ENCODE measurements at regions not wholly inside any gene's neighbourhood (a gene's known extent, or its start where the extent isn't known, plus 50 kb on each side); places are given as distances from the start of the nearest gene placed in this dataset.

DNA sequence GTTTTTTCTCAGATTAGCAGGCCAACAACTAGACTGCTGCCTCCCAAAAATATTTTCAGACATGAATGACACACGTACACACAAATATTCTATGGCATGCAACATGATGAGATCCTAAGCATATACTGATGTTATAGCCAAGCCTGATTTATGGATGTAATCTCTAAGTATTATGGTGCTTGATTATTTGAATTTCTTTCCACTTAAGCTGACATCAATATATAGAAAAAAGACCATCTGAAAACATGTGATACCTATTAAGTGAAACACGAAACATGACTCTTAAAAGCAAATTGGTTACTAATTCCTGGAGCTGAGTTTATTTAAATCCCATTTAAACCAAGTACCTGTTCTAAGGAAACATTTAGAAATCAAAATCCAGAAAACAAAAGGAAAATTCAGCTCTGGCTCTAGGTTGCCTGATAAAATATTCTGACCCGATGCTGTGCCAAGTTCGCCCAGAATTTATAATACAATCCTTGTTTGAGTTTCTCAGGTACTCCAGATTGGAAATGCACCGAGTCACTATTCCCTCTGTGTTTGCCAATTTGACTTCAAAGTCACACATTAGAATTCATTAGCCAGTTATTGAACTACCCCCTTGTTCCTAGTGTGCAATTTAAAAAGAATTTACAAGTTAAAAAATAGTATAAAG lies 548.6 kb downstream of the CSNK1G3 start:
- Mint-ChIP-seq H3K4me1 (peaks cover 42 to 47% (median 45%) of the 10 kb centered on the region in 3 donors), H3K9me3 (peaks cover 0 to 3% (median 0%) of the 10 kb centered on the region in 7 donors), H3K27ac (peak overlapping the region in 1 of 6 donors; percentile 84), H3K27me3 (no peaks in the 10 kb centered on the region), H3K36me3 (no peaks in the 10 kb centered on the region), H3K4me3 (no peak overlapping the region)
- DNase-seq (no peak), ATAC-seq (ENCODE audit: low read depth in 2 of 2) (no peak)

DNA sequence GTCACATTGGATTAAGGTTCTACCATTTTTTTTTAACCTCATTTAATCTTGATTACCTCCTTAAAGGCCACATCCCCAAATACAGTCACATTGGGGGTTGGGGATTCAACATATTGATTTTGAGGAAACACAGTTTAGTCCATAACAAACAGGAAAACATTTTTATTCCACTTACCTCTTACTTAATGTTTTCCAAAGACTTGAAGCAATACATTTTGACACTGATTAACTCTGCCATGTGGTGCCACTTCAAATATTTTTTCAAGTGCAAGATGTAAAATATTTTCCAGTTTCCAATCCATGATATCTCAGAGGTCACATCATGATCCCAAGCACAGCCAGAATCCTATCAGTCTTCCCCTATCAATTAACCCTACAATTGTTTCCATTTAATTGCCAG lies 548.0 kb downstream of the CSNK1G3 start:
- DNase-seq (no peak), ATAC-seq (ENCODE audit: low read depth in 2 of 2) (no peak)
- Mint-ChIP-seq H3K36me3 (no peaks in the 10 kb centered on the region), H3K4me1 (peaks cover 48 to 51% (median 50%) of the 10 kb centered on the region in 3 donors), H3K27me3 (no peaks in the 10 kb centered on the region), H3K27ac (peak overlapping the region in 1 of 6 donors; percentile 84), H3K9me3 (peaks cover 0 to 3% (median 0%) of the 10 kb centered on the region in 7 donors), H3K4me3 (no peak overlapping the region)

GRCh38 chr5:124059200-124059599 lies 547.2 kb downstream of the CSNK1G3 start:
- Mint-ChIP-seq H3K9me3 (peaks cover 0 to 3% (median 0%) of the 10 kb centered on the region in 7 donors), H3K4me1 (peaks cover 46 to 53% (median 52%) of the 10 kb centered on the region in 3 donors), H3K4me3 (peak overlapping the region in 2 of 8 donors; percentile 29 to 78), H3K27me3 (no peaks in the 10 kb centered on the region), H3K27ac (peak overlapping the region in 5 of 6 donors; percentile 34 to 84 (median 84)), H3K36me3 (no peaks in the 10 kb centered on the region)
- ATAC-seq (ENCODE audit: low read depth in 2 of 2) (no peak), DNase-seq (no peak)

GRCh38 chr5:124057724-124058231 lies 545.8 kb downstream of the CSNK1G3 start:
- Mint-ChIP-seq H3K27me3 (no peaks in the 10 kb centered on the region), H3K4me3 (peak overlapping the region; percentile 78 to 92 (median 88)), H3K27ac (peak overlapping the region; percentile 84 to 95 (median 94)), H3K4me1 (peaks cover 46 to 57% (median 54%) of the 10 kb centered on the region in 3 donors), H3K36me3 (no peaks in the 10 kb centered on the region), H3K9me3 (peaks cover 0 to 1% (median 0%) of the 10 kb centered on the region in 7 donors)
- no peak for ATAC-seq (ENCODE audit: low read depth in 2 of 2)
- DNase-seq: no peak

GRCh38 chr5:124056991-124057723 lies 545.2 kb downstream of the CSNK1G3 start:
- peak; percentile 85 for DNase-seq
- Mint-ChIP-seq H3K27ac (peak overlapping the region; percentile 84 to 95 (median 94)), H3K4me1 (peaks cover 46 to 57% (median 54%) of the 10 kb centered on the region in 3 donors), H3K27me3 (no peaks in the 10 kb centered on the region), H3K4me3 (peak overlapping the region; percentile 78 to 92 (median 88)), H3K9me3 (peaks cover 0 to 1% (median 0%) of the 10 kb centered on the region in 7 donors), H3K36me3 (no peaks in the 10 kb centered on the region)
- ATAC-seq (ENCODE audit: low read depth in 2 of 2): peak; percentile 89

DNA sequence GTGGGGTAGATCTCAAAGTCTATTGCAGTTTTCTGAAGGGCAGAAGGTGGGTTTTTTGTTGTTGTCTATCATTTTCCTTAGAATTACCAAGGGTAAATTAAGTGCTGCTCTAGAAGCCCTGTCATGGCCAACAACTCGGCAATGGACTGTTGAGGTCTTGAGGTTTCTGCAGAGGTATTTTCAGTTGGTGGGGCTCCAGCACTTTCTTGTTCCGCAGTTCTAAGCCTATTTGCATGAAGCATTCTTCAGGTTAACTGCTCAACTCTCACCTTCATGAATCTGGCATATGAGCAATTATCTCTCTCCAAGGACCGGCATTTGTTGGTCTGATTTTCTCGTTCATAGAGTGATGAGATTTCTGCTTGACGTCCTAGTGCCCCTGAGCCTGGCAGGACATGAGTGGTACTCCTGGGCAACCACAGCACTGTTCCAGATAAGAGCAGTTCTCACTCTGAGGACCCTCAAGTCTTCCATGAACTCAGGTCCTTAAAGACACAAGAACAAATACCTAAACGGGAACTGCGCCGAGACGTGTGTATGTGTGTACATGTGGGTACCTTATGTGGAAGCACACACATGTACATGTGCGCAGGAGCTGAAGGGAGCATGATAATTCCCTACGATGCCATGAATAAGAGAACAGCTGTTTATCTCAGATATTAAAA lies 544.5 kb downstream of the CSNK1G3 start:
- H3K27me3 Mint-ChIP-seq: no peaks in the 10 kb centered on the region

GRCh38 chr5:124055751-124056150 lies 543.8 kb downstream of the CSNK1G3 start:
- H3K4me3 Mint-ChIP-seq: peak overlapping the region in 7 of 8 donors; percentile 78 to 92 (median 89)
- peak overlapping the region in 2 of 6 donors; percentile 84 to 93 for H3K27ac Mint-ChIP-seq
- no peak for DNase-seq
- ATAC-seq (ENCODE audit: low read depth in 2 of 2): no peak
- peaks cover 46 to 57% (median 54%) of the 10 kb centered on the region in 3 donors for H3K4me1 Mint-ChIP-seq
- no peaks in the 10 kb centered on the region for H3K36me3 Mint-ChIP-seq
- H3K9me3 Mint-ChIP-seq: peaks cover 0 to 1% (median 0%) of the 10 kb centered on the region in 7 donors
- H3K27me3 Mint-ChIP-seq: no peaks in the 10 kb centered on the region

More for the DNA sequence above, 544.5 kb downstream of the CSNK1G3 start:
- Mint-ChIP-seq H3K36me3 (no peaks in the 10 kb centered on the region), H3K27ac (peak overlapping the region; percentile 53 to 95 (median 94)), H3K9me3 (peaks cover 0 to 1% (median 0%) of the 10 kb centered on the region in 7 donors), H3K4me1 (peaks cover 46 to 57% (median 54%) of the 10 kb centered on the region in 3 donors), H3K4me3 (peak overlapping the region; percentile 78 to 92 (median 88))
- ATAC-seq (ENCODE audit: low read depth in 2 of 2) (peak; percentile 53 to 62), DNase-seq (peak; percentile 55)

DNA sequence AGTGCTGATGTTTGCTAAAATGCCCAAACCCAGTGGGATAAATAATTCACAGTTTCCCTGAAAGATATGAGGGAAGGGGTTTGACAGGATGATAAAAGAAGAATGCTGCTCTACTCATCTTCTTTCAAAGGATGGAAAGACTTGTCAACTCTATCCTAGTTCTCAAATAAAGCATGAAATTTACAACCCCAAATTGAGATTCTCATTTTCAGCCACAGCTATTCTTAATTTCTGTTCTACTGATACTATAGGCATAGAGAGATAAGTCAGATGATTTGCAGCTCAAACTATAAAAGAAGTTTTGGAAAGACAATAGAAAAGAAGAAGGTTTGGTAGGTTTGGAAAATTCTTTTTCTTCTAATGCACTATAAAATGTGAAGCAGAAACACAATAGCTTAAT lies 542.6 kb downstream of the CSNK1G3 start:
- H3K27ac Mint-ChIP-seq: no peak overlapping the region
- no peaks in the 10 kb centered on the region for H3K36me3 Mint-ChIP-seq
- H3K4me1 Mint-ChIP-seq: peaks cover 44 to 57% (median 55%) of the 10 kb centered on the region in 3 donors
- ATAC-seq (ENCODE audit: low read depth in 2 of 2) (no peak), DNase-seq (no peak)
- H3K9me3 Mint-ChIP-seq: peaks cover 0 to 1% (median 0%) of the 10 kb centered on the region in 7 donors
- no peak overlapping the region for H3K4me3 Mint-ChIP-seq
- H3K27me3 Mint-ChIP-seq: no peaks in the 10 kb centered on the region

DNA sequence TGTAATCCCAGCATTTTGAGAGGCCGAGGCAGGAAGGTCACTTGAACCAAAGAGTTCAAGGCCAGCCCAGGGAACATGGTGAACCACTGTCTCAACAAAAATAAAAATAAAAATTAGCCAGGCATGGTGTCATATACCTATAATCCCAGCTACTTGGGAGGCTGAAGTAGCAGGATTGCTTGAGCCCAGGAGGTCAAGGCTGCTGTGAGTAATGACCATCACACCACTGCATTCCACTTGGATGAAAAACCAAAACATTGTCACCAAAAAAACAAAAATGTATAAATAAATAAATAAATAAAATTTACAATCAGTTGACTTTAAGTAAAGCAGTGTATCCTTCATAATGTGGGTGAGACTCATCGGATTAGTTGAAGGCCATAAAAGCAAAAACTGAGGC lies 541.4 kb downstream of the CSNK1G3 start:
- no peaks in the 10 kb centered on the region for H3K27me3 Mint-ChIP-seq
- no peak overlapping the region for H3K4me3 Mint-ChIP-seq
- DNase-seq: no peak
- H3K9me3 Mint-ChIP-seq: peaks cover 0 to 1% (median 0%) of the 10 kb centered on the region in 7 donors
- no peak for ATAC-seq (ENCODE audit: low read depth in 2 of 2)
- H3K36me3 Mint-ChIP-seq: no peaks in the 10 kb centered on the region
- no peak overlapping the region for H3K27ac Mint-ChIP-seq
- peaks cover 32 to 49% (median 45%) of the 10 kb centered on the region in 3 donors for H3K4me1 Mint-ChIP-seq

DNA sequence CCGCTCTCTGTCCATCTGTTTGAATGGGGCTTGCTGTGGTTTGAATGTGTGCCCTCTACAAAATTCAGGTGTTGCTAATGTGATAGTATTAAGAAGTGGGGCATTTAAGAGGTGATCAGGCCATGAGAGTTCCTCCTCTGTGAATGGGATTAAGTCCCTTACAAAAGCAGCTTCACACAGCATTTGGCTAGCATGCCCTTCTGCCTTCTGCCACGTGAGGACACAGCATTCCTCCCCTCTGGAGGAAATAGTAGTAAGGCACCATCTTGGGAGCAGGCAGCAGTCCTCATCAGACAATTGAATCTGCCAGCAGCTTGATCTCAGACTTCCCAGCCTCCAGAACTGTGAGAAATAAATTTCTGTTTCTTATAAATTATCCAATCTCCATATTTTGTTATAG lies 540.2 kb downstream of the CSNK1G3 start:
- Mint-ChIP-seq H3K36me3 (no peaks in the 10 kb centered on the region), H3K4me1 (peaks cover 23 to 37% (median 33%) of the 10 kb centered on the region in 3 donors), H3K27ac (no peak overlapping the region), H3K4me3 (no peak overlapping the region), H3K27me3 (no peaks in the 10 kb centered on the region), H3K9me3 (peaks cover 0 to 2% (median 0%) of the 10 kb centered on the region in 7 donors)
- ATAC-seq (ENCODE audit: low read depth in 2 of 2): no peak
- DNase-seq: no peak

GRCh38 chr5:124050120-124050770 lies 538.3 kb downstream of the CSNK1G3 start:
- peaks cover 5 to 18% (median 14%) of the 10 kb centered on the region in 3 donors for H3K4me1 Mint-ChIP-seq
- DNase-seq (no peak), ATAC-seq (ENCODE audit: low read depth in 2 of 2) (no peak)
- no peaks in the 10 kb centered on the region for H3K36me3 Mint-ChIP-seq
- no peak overlapping the region for H3K4me3 Mint-ChIP-seq
- peak overlapping the region in 1 of 6 donors; percentile 70 for H3K27ac Mint-ChIP-seq
- H3K9me3 Mint-ChIP-seq: peaks cover 0 to 2% (median 0%) of the 10 kb centered on the region in 7 donors
- H3K27me3 Mint-ChIP-seq: no peaks in the 10 kb centered on the region

DNA sequence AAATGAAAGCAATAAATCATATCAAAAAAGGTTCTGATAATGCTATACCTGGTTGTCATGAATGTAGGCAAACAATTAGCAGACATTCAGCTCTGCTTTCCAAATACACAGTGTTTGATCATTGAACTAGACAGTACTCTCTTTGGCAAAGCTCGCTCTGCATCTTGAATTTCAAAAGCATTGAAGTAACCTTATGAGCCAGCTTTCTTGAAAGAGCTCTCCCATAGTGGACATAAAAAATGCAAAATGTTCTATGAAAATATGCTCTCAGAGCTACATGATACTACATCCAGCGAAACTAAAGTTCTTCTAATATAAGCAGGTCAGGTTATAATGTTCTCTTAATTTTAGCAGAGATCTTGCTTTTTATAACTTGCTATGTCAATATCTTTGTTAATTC lies 533.4 kb downstream of the CSNK1G3 start:
- H3K9me3 Mint-ChIP-seq: peaks cover 5 to 17% (median 13%) of the 10 kb centered on the region in 7 donors
- H3K4me1 Mint-ChIP-seq: peaks cover 0 to 5% (median 3%) of the 10 kb centered on the region in 3 donors
- no peak for ATAC-seq (ENCODE audit: low read depth in 2 of 2)

More for the DNA sequence above, 533.4 kb downstream of the CSNK1G3 start:
- no peaks in the 10 kb centered on the region for H3K27me3 Mint-ChIP-seq
- no peak overlapping the region for H3K4me3 Mint-ChIP-seq
- peaks cover 9 to 10% of the 10 kb centered on the region in 2 donors for H3K36me3 Mint-ChIP-seq
- no peak overlapping the region for H3K27ac Mint-ChIP-seq
- DNase-seq: no peak

Measured in naive B cell (primary cell).